ENCODE measurements at regions not wholly inside any gene's neighbourhood (a gene's known extent, or its start where the extent isn't known, plus 50 kb on each side); places are given as distances from the start of the nearest gene placed in this dataset.

DNA sequence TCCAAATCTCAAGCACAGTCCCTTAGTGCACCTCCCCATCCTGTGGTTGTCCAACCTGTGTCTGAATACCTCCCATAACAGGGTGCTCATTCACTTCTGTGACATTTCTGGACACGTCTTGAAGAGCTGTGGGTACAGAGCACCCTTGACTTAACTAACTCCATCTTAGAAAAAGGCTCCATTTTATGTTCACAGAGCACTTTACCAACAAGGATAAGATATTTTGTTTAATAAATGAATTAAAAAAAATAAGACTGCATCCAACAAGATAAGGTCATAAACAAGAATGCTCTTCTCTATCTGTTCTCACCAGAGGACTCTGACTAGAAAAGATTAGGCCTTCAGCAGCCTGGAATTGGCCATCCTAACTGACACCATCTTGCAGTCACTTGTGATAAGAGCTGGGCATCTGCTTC, 335.2 kb upstream of the ZNF32 start:
- TF ChIP-seq, protein P1, sequence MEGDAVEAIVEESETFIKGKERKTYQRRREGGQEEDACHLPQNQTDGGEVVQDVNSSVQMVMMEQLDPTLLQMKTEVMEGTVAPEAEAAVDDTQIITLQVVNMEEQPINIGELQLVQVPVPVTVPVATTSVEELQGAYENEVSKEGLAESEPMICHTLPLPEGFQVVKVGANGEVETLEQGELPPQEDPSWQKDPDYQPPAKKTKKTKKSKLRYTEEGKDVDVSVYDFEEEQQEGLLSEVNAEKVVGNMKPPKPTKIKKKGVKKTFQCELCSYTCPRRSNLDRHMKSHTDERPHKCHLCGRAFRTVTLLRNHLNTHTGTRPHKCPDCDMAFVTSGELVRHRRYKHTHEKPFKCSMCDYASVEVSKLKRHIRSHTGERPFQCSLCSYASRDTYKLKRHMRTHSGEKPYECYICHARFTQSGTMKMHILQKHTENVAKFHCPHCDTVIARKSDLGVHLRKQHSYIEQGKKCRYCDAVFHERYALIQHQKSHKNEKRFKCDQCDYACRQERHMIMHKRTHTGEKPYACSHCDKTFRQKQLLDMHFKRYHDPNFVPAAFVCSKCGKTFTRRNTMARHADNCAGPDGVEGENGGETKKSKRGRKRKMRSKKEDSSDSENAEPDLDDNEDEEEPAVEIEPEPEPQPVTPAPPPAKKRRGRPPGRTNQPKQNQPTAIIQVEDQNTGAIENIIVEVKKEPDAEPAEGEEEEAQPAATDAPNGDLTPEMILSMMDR (IDR thresholded peaks at IDR 0.05): no peak
- TF ChIP-seq EP300 (IDR thresholded peaks at IDR 0.05; ENCODE audit: borderline replicate concordance in 1 of 2, low read depth in 1 of 2, low read length in 1 of 2) (no peak), TAF1 (IDR thresholded peaks at IDR 0.05; ENCODE audit: borderline replicate concordance, low read depth, low read length) (no peak), RCOR1 (IDR thresholded peaks at IDR 0.05; ENCODE audit: low read length) (no peak), POLR2AphosphoS5 (IDR thresholded peaks at IDR 0.05; ENCODE audit: low read depth, low read length) (no peak), SMC3 (IDR thresholded peaks at IDR 0.05; ENCODE audit: low read depth, low read length) (no peak), RAD21 (IDR thresholded peaks at IDR 0.05; ENCODE audit: low read length) (no peak), YY1 (IDR thresholded peaks at IDR 0.05; ENCODE audit: low read depth) (no peak), CHD2 (IDR thresholded peaks at IDR 0.05; ENCODE audit: low read length, partially characterized antibody) (no peak), JUND (IDR thresholded peaks at IDR 0.05) (no peak), RFX5 (IDR thresholded peaks at IDR 0.05; ENCODE audit: low read length) (no peak)
- TF ChIP-seq, protein P2, sequence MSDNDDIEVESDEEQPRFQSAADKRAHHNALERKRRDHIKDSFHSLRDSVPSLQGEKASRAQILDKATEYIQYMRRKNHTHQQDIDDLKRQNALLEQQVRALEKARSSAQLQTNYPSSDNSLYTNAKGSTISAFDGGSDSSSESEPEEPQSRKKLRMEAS (IDR thresholded peaks at IDR 0.05; ENCODE audit: low read depth): no peak
- TF ChIP-seq, protein P3, sequence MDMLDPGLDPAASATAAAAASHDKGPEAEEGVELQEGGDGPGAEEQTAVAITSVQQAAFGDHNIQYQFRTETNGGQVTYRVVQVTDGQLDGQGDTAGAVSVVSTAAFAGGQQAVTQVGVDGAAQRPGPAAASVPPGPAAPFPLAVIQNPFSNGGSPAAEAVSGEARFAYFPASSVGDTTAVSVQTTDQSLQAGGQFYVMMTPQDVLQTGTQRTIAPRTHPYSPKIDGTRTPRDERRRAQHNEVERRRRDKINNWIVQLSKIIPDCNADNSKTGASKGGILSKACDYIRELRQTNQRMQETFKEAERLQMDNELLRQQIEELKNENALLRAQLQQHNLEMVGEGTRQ (IDR thresholded peaks at IDR 0.05; ENCODE audit: borderline replicate concordance, low read depth, low read length): no peak
